ENCODE measurements at regions not wholly inside any gene's neighbourhood (a gene's known extent, or its start where the extent isn't known, plus 50 kb on each side); places are given as distances from the start of the nearest gene placed in this dataset.

GRCh38 chr1:17886386-17886785, 131.3 kb downstream of the ACTL8 start:
- no CpG with 5 or more reads among the region's 8 CpGs for WGBS (ENCODE audit: extremely low coverage, insufficient coverage, insufficient read length)
- Histone ChIP-seq H2AFZ (ENCODE audit: insufficient read depth, low read length, poor library complexity) (no peak overlapping the region), H3K27ac (ENCODE audit: low read depth, low read length) (no peak overlapping the region), H3K9ac (ENCODE audit: low read length) (no peak overlapping the region), H2BK5ac (ENCODE audit: low read depth, low read length, poor library complexity) (no peak overlapping the region), H2BK12ac (ENCODE audit: low read length) (no peak overlapping the region), H3K79me2 (ENCODE audit: control insufficient read depth, insufficient read depth, low read length, poor library complexity) (no peaks in the 10 kb centered on the region), H4K91ac (ENCODE audit: low read depth, low read length) (no peak overlapping the region), H4K8ac (ENCODE audit: low read depth, low read length) (no peak overlapping the region), H3K4ac (ENCODE audit: low read depth, low read length) (no peak overlapping the region), H3K18ac (ENCODE audit: low read length) (no peak overlapping the region), H3K14ac (ENCODE audit: low read length) (no peak overlapping the region), H3K9me3 (ENCODE audit: insufficient read depth, low read depth, low read length) (peaks cover 7% of the 10 kb centered on the region), H4K12ac (ENCODE audit: low read depth, low read length) (no peak overlapping the region), H3K36me3 (ENCODE audit: control insufficient read depth in 1 of 2, insufficient read depth in 2 of 2, low read length in 2 of 2) (no peaks in the 10 kb centered on the region), H3K4me2 (ENCODE audit: low read length) (no peak overlapping the region), H3K27me3 (ENCODE audit: insufficient read depth, low read length) (no peaks in the 10 kb centered on the region), H3K4me1 (ENCODE audit: control insufficient read depth in 1 of 2, insufficient read depth in 2 of 2, low read length in 2 of 2) (no peaks in the 10 kb centered on the region), H3K79me1 (ENCODE audit: low read length) (no peaks in the 10 kb centered on the region), H2AK5ac (ENCODE audit: low read length) (no peak overlapping the region), H3K4me3 (ENCODE audit: low read depth, low read length) (no peak overlapping the region), H2BK120ac (ENCODE audit: insufficient read depth, low read length, poor library complexity) (no peak overlapping the region), H3K23ac (ENCODE audit: low read length) (no peak overlapping the region)
- DNase-seq, result no peak

- Histone ChIP-seq H3K18ac (ENCODE audit: low read length) (no peak overlapping the region), H3K9ac (ENCODE audit: low read length) (no peak overlapping the region), H3K4ac (ENCODE audit: low read depth, low read length) (no peak overlapping the region), H3K4me1 (ENCODE audit: control insufficient read depth in 1 of 2, insufficient read depth in 2 of 2, low read length in 2 of 2) (no peaks in the 10 kb centered on the region), H3K27me3 (ENCODE audit: insufficient read depth, low read length) (no peaks in the 10 kb centered on the region), H4K91ac (ENCODE audit: low read depth, low read length) (no peak overlapping the region), H3K4me3 (ENCODE audit: low read depth, low read length) (no peak overlapping the region), H2AK5ac (ENCODE audit: low read length) (no peak overlapping the region), H3K36me3 (ENCODE audit: control insufficient read depth in 1 of 2, insufficient read depth in 2 of 2, low read length in 2 of 2) (no peaks in the 10 kb centered on the region), H4K12ac (ENCODE audit: low read depth, low read length) (no peak overlapping the region), H3K79me1 (ENCODE audit: low read length) (no peaks in the 10 kb centered on the region), H3K9me3 (ENCODE audit: insufficient read depth, low read depth, low read length) (peaks cover 9% of the 10 kb centered on the region), H3K79me2 (ENCODE audit: control insufficient read depth, insufficient read depth, low read length, poor library complexity) (no peaks in the 10 kb centered on the region), H3K23ac (ENCODE audit: low read length) (no peak overlapping the region), H3K4me2 (ENCODE audit: low read length) (no peak overlapping the region), H3K14ac (ENCODE audit: low read length) (no peak overlapping the region), H3K27ac (ENCODE audit: low read depth, low read length) (no peak overlapping the region), H4K8ac (ENCODE audit: low read depth, low read length) (no peak overlapping the region), H2AFZ (ENCODE audit: insufficient read depth, low read length, poor library complexity) (no peak overlapping the region), H2BK5ac (ENCODE audit: low read depth, low read length, poor library complexity) (no peak overlapping the region), H2BK12ac (ENCODE audit: low read length) (no peak overlapping the region), H2BK120ac (ENCODE audit: insufficient read depth, low read length, poor library complexity) (no peak overlapping the region)
- no peak for DNase-seq
- WGBS (ENCODE audit: extremely low coverage, insufficient coverage, insufficient read length), result no CpG with 5 or more reads among the region's 6 CpGs
These were observed 131.8 kb downstream of the ACTL8 start for GRCh38 chr1:17886838-17887441.

GRCh38 chr1:17887661-17888371, 132.7 kb downstream of the ACTL8 start:
- Histone ChIP-seq H2AK5ac (ENCODE audit: low read length) (no peak overlapping the region), H4K8ac (ENCODE audit: low read depth, low read length) (no peak overlapping the region), H3K79me2 (ENCODE audit: control insufficient read depth, insufficient read depth, low read length, poor library complexity) (no peaks in the 10 kb centered on the region), H3K14ac (ENCODE audit: low read length) (no peak overlapping the region), H3K36me3 (ENCODE audit: control insufficient read depth in 1 of 2, insufficient read depth in 2 of 2, low read length in 2 of 2) (no peaks in the 10 kb centered on the region), H4K91ac (ENCODE audit: low read depth, low read length) (no peak overlapping the region), H3K4me1 (ENCODE audit: control insufficient read depth in 1 of 2, insufficient read depth in 2 of 2, low read length in 2 of 2) (no peaks in the 10 kb centered on the region), H2BK120ac (ENCODE audit: insufficient read depth, low read length, poor library complexity) (no peak overlapping the region), H3K27me3 (ENCODE audit: insufficient read depth, low read length) (no peaks in the 10 kb centered on the region), H2BK5ac (ENCODE audit: low read depth, low read length, poor library complexity) (no peak overlapping the region), H3K27ac (ENCODE audit: low read depth, low read length) (no peak overlapping the region), H2AFZ (ENCODE audit: insufficient read depth, low read length, poor library complexity) (no peak overlapping the region), H2BK12ac (ENCODE audit: low read length) (no peak overlapping the region), H3K9me3 (ENCODE audit: insufficient read depth, low read depth, low read length) (peaks cover 9% of the 10 kb centered on the region), H3K4me2 (ENCODE audit: low read length) (no peak overlapping the region), H3K23ac (ENCODE audit: low read length) (no peak overlapping the region), H3K4ac (ENCODE audit: low read depth, low read length) (no peak overlapping the region), H3K9ac (ENCODE audit: low read length) (no peak overlapping the region), H3K18ac (ENCODE audit: low read length) (no peak overlapping the region), H4K12ac (ENCODE audit: low read depth, low read length) (no peak overlapping the region), H3K79me1 (ENCODE audit: low read length) (no peaks in the 10 kb centered on the region), H3K4me3 (ENCODE audit: low read depth, low read length) (no peak overlapping the region)
- WGBS (ENCODE audit: extremely low coverage, insufficient coverage, insufficient read length), result no CpG with 5 or more reads among the region's 17 CpGs
- no peak for DNase-seq

GRCh38 chr1:17890056-17890814, 135.1 kb downstream of the ACTL8 start:
- no peak overlapping the region for H2AFZ ChIP-seq (ENCODE audit: insufficient read depth, low read length, poor library complexity)
- H4K12ac ChIP-seq (ENCODE audit: low read depth, low read length), result no peak overlapping the region
- no peaks in the 10 kb centered on the region for H3K4me1 ChIP-seq (ENCODE audit: control insufficient read depth in 1 of 2, insufficient read depth in 2 of 2, low read length in 2 of 2)
- H3K36me3 ChIP-seq (ENCODE audit: control insufficient read depth in 1 of 2, insufficient read depth in 2 of 2, low read length in 2 of 2), result no peaks in the 10 kb centered on the region
- H3K9me3 ChIP-seq (ENCODE audit: insufficient read depth, low read depth, low read length), result peaks cover 7% of the 10 kb centered on the region
- no peak overlapping the region for H3K14ac ChIP-seq (ENCODE audit: low read length)
- H2BK12ac ChIP-seq (ENCODE audit: low read length), result no peak overlapping the region
- WGBS (ENCODE audit: extremely low coverage, insufficient coverage, insufficient read length), result no CpG with 5 or more reads among the region's 23 CpGs
- H2BK120ac ChIP-seq (ENCODE audit: insufficient read depth, low read length, poor library complexity), result no peak overlapping the region
- H3K9ac ChIP-seq (ENCODE audit: low read length), result no peak overlapping the region
- H2AK5ac ChIP-seq (ENCODE audit: low read length), result no peak overlapping the region
- no peaks in the 10 kb centered on the region for H3K79me2 ChIP-seq (ENCODE audit: control insufficient read depth, insufficient read depth, low read length, poor library complexity)
- no peak for DNase-seq
- H3K23ac ChIP-seq (ENCODE audit: low read length), result no peak overlapping the region
- no peak overlapping the region for H3K4me2 ChIP-seq (ENCODE audit: low read length)
- H3K18ac ChIP-seq (ENCODE audit: low read length), result no peak overlapping the region
- H3K27me3 ChIP-seq (ENCODE audit: insufficient read depth, low read length), result no peaks in the 10 kb centered on the region
- no peak overlapping the region for H3K4ac ChIP-seq (ENCODE audit: low read depth, low read length)
- no peak overlapping the region for H3K27ac ChIP-seq (ENCODE audit: low read depth, low read length)
- no peak overlapping the region for H4K8ac ChIP-seq (ENCODE audit: low read depth, low read length)
- no peak overlapping the region for H2BK5ac ChIP-seq (ENCODE audit: low read depth, low read length, poor library complexity)
- H3K4me3 ChIP-seq (ENCODE audit: low read depth, low read length), result no peak overlapping the region
- H4K91ac ChIP-seq (ENCODE audit: low read depth, low read length), result no peak overlapping the region
- H3K79me1 ChIP-seq (ENCODE audit: low read length), result no peaks in the 10 kb centered on the region

Measured in trophoblast cell (in vitro differentiated cells and primary cell).